ENCODE measurements at regions not wholly inside any gene's neighbourhood (a gene's known extent, or its start where the extent isn't known, plus 50 kb on each side); places are given as distances from the start of the nearest gene placed in this dataset.

DNA sequence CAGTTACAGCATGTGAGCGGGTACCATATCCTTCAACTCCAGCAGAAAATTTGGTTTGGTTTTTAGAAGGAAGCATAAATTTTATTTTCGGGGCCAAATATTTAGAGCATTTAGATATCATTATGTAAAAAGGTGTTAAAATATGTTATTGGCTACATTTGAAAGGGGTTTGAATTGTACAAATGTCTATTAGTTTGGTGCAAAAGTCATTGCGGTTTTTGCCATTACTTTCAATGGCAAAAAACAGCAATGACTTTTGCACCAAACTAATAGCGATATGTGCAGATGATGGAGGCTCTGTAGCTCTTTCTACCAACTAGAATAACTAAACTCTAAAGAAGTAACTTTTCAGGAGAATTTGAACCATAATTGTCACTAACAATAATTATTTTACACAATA, 1666.2 kb upstream of the SLC39A10 start:
- DNase-seq (ENCODE audit: low read depth), result no peak

- no peak for DNase-seq (ENCODE audit: low read depth)
Observed at GRCh38 chr2:193989645-193990044, 1667.4 kb upstream of the SLC39A10 start.

DNA sequence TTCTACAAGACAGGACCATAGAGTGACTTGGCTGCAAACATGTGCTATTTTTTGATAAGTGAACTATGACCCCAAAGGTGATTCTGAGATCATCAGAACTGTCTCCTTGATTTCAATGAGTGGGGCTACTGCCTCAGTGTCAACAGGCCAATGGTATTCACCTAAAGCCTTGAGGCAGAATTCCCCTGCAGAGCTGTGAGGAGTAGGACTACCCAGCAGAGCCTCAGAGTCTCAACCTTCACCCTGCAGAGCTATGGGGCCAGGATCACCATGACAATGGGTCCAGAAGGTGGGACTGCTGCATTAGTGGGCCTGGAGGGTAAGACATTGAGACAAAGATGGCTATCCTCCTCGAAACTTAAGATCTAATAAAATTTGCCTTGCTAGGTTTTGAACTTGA, 1668.2 kb upstream of the SLC39A10 start:
- DNase-seq (ENCODE audit: low read depth), result no peak

GRCh38 chr2:193985272-193985671, 1671.8 kb upstream of the SLC39A10 start:
- no peak for DNase-seq (ENCODE audit: low read depth)

GRCh38 chr2:193980599-193980998, 1676.4 kb upstream of the SLC39A10 start:
- DNase-seq (ENCODE audit: low read depth), result no peak

- no peak for DNase-seq (ENCODE audit: low read depth)
Observed at GRCh38 chr2:193973781-193974180, 1683.2 kb upstream of the SLC39A10 start.

DNA sequence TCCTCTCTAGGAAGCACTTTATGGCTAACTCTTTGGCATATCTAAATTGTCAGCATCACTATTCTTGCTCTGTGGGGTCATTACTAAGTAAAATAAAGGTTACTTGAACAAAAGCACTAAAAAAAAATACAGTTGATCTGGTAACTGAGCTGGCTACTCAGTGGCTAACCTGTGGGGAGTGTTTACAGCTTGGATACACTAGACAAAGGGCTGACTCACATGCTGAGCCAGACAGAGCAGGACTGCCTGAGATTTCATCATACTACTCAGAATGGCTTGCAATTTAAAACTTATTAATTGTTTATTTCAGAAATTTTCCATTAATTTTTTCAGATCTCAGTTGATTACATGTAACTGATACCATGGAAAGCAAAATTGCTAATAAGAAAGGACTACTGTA, 1690.4 kb upstream of the SLC39A10 start:
- peak; percentile 90 for DNase-seq (ENCODE audit: low read depth)

GRCh38 chr2:193965263-193965662, 1691.8 kb upstream of the SLC39A10 start:
- DNase-seq (ENCODE audit: low read depth), result no peak

- peak; percentile 22 for DNase-seq (ENCODE audit: low read depth)
Observed at GRCh38 chr2:193963472-193964119, 1693.4 kb upstream of the SLC39A10 start.

DNA sequence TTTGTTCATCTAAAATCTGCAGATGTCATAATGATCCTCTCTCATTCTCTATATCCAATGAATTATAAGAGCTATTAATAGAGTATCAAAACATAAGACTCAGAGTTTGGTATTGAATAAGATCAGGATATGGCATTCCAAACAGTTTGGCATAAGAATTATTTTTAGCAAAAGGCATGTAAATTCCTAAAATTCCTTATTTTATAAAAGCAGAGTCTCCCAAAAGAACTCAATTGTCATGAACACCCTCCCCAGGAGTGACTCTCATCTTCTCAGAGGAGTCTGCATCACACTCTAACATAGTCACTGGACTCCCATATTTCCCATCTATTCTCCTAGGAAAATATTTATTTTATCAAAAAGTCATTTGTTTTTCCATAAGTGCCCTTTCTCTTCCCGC, 1710.2 kb upstream of the SLC39A10 start:
- DNase-seq (ENCODE audit: low read depth), result no peak

GRCh38 chr2:193943406-193943960, 1713.5 kb upstream of the SLC39A10 start:
- DNase-seq (ENCODE audit: low read depth), result no peak

DNA sequence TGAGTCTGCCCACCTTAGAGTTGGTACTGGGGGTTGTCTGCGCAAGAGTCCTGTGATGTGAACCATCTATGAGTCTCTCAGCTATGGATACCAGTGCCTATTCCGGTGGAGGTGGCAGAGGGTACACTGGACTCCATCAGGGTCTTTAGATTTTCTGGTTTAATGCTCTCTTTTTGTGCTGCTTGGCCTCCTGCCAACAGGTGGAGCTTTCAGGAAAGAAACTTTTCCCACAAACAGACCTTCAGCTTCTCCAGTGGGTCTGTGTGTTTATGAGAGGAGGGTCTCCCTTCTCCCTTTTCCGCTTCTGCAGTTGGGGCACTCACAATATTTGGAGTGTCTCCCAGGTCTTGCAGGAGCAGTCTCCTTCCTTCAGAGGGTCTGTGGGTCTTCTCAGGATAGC, 1721.9 kb upstream of the SLC39A10 start:
- DNase-seq (ENCODE audit: low read depth), result no peak

- DNase-seq (ENCODE audit: low read depth), result no peak
Observed at GRCh38 chr2:193929131-193929530, 1727.9 kb upstream of the SLC39A10 start.

DNA sequence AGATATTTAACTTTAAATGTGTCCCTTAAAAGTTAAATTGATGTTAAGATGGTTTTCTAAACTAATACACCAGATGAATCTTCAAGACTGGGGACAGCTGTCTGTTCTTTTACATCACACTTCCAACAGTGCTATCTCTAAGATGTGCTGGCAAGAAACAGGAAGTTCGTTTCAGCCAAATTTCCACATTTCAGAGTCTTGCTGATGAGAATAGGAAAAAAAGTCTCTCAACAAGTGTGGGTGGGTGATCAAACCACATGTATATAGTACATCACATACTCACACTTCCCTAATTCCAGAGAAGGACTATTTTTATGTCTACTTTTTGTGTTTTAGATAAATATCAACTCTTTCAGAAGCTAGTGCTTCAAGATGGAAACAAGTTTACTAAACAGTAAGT, 1712.8 kb upstream of the TMEFF2 start:
- no peak for DNase-seq (ENCODE audit: low read depth)

- no peak for DNase-seq (ENCODE audit: low read depth)
Observed at GRCh38 chr2:193900292-193900691, 1705.6 kb upstream of the TMEFF2 start.

DNA sequence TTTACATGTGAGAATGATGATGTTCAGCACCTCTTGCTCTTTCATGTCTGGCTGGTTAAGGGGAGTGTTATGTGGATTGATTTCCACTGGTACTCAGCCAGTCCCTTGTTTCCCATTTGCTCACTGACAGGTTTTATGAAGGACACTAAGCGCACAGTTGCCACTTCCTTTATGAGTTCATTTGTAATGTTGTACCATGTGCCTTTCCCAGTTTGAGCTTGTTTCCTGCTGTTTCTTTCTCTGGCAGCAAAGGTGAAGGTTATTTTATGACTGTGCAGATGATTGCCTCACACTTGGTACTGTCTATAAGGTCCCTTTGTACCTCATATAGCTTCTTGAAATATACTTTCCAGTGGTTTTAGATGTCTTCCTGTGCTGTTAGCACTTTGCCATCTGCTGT, 1700.5 kb upstream of the TMEFF2 start:
- no peak for DNase-seq (ENCODE audit: low read depth)

DNA sequence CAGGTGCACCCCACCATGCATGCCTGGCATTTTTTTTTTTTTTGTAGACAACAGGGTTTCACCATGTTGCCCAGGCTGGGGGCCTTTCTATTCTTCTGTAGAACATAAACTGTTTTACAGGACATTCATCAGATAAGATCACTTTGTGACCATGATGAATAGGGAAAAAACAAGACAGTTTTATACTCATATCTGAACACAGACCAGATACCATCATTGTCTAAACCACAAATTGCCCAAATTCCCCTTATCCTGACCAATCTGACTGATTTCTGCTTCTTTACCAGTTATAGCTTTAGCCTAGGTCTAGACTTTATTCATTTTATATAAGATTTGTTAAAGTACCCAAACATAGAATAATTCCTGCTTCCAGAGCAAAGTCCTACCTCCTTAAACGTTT, 1699.3 kb upstream of the TMEFF2 start:
- DNase-seq (ENCODE audit: low read depth), result no peak

GRCh38 chr2:193891023-193891422, 1696.3 kb upstream of the TMEFF2 start:
- no peak for DNase-seq (ENCODE audit: low read depth)

GRCh38 chr2:193885419-193885818, 1690.7 kb upstream of the TMEFF2 start:
- DNase-seq (ENCODE audit: low read depth), result no peak

- no peak for DNase-seq (ENCODE audit: low read depth)
Observed at GRCh38 chr2:193883820-193884219, 1689.1 kb upstream of the TMEFF2 start.

GRCh38 chr2:193876980-193877379, 1682.2 kb upstream of the TMEFF2 start:
- no peak for DNase-seq (ENCODE audit: low read depth)

DNA sequence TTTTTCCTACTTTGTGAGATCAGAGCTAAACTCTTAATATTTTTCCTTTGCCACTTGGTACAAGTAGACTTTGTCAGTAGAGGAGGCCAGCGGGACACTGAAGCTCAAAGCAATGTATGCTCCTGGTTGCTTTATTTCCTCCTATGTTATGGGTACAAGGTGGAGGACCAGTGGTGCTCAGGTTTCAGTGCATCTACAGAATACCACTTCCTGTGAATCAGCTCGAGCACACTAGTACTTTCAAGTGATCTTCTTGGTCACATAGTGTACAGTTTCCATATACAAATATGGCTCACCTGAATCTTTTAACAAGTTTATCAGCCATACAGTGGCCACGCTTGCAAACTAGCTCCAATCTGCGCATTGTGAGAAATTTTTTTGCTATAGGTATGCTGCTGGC, 1674.8 kb upstream of the TMEFF2 start:
- DNase-seq (ENCODE audit: low read depth), result no peak

- peak; percentile 47 for DNase-seq (ENCODE audit: low read depth)
Observed at GRCh38 chr2:193868833-193869232, 1674.1 kb upstream of the TMEFF2 start.

DNA sequence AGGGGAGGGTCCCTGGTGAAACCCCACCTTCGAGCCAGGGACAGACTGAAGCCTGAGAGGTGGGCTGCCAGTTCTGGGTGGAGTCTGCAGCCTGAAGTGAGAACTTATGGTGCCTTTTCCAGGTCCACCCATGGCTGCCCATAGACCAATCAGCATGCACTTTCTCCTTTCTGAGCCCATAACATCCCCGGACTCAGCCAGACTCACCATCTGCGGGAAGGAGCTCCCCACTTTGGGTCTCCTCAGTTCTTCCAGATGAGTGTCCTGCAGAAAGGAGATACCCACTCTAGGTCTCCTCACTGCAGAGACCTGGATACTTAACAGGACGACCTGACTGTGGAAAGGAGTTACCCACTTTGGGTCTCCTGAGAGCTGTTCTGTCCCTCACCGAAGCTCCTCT, 1673.4 kb upstream of the TMEFF2 start:
- DNase-seq (ENCODE audit: low read depth), result no peak
